GM19438 (cell line): ENCODE measurements at regions not wholly inside any gene's neighbourhood (a gene's known extent, or its start where the extent isn't known, plus 50 kb on each side); places are given as distances from the start of the nearest gene placed in this dataset.
"Not testable (repeated sequence)": the region's sequence is repeated elsewhere in the genome, so short reads cannot be mapped to it uniquely, and the experiment has no call there.

Experiments
- ATAC-seq: cut with Tn5 transposase; IDR thresholded peaks from one replicate; pipeline ENCODE4 v1.9.1; 2021; ENCODE audit warnings: low read depth; ENCODE audit not compliant: unreplicated experiment

- ATAC-seq = peak; percentile 73
These were observed 68.5 kb upstream of the IGLL5 start for GRCh38 chr22:22818861-22819855.

GRCh38 chr22:22820076-22820475, 67.5 kb upstream of the IGLL5 start:
- no peak for ATAC-seq

- ATAC-seq = no peak
These were observed 67.0 kb upstream of the IGLL5 start for GRCh38 chr22:22820626-22821025.

GRCh38 chr22:22821340-22821739, 66.3 kb upstream of the IGLL5 start:
- ATAC-seq = no peak

- no peak for ATAC-seq
These were observed 65.5 kb upstream of the IGLL5 start for GRCh38 chr22:22822106-22822505.

- not testable (repeated sequence) for ATAC-seq
These were observed 65.1 kb upstream of the IGLL5 start for GRCh38 chr22:22822553-22822952.

GRCh38 chr22:22823131-22823810, 64.3 kb upstream of the IGLL5 start:
- no peak for ATAC-seq

GRCh38 chr22:22824340-22825212, 63.0 kb upstream of the IGLL5 start:
- no peak for ATAC-seq

- ATAC-seq = no peak
These were observed 62.4 kb upstream of the IGLL5 start for GRCh38 chr22:22825213-22825593.

GRCh38 chr22:22827187-22827939, 60.3 kb upstream of the IGLL5 start:
- ATAC-seq = no peak

GRCh38 chr22:22830193-22830592, 57.4 kb upstream of the IGLL5 start:
- no peak for ATAC-seq

GRCh38 chr22:22830957-22831688, 56.5 kb upstream of the IGLL5 start:
- no peak for ATAC-seq

- ATAC-seq = no peak
These were observed 54.6 kb upstream of the IGLL5 start for GRCh38 chr22:22833059-22833458.

- no peak for ATAC-seq
These were observed 54.1 kb upstream of the IGLL5 start for GRCh38 chr22:22833488-22833887.

- no peak for ATAC-seq
These were observed 53.4 kb upstream of the IGLL5 start for GRCh38 chr22:22834204-22834603.

GRCh38 chr22:22834783-22835182, 52.8 kb upstream of the IGLL5 start:
- ATAC-seq = no peak

- ATAC-seq = no peak
These were observed 52.4 kb upstream of the IGLL5 start for GRCh38 chr22:22835242-22835641.

GRCh38 chr22:22835771-22836291, 51.8 kb upstream of the IGLL5 start:
- no peak for ATAC-seq

- no peak for ATAC-seq
These were observed 51.0 kb upstream of the IGLL5 start for GRCh38 chr22:22836635-22837034.
